Islet precursor cell (in vitro differentiated cells): ENCODE measurements at regions not wholly inside any gene's neighbourhood (a gene's known extent, or its start where the extent isn't known, plus 50 kb on each side); places are given as distances from the start of the nearest gene placed in this dataset.

Experiments
- DNase-seq: peaks from one replicate; pipeline ENCODE4 v3.0.0-alpha.2; 2018

DNA sequence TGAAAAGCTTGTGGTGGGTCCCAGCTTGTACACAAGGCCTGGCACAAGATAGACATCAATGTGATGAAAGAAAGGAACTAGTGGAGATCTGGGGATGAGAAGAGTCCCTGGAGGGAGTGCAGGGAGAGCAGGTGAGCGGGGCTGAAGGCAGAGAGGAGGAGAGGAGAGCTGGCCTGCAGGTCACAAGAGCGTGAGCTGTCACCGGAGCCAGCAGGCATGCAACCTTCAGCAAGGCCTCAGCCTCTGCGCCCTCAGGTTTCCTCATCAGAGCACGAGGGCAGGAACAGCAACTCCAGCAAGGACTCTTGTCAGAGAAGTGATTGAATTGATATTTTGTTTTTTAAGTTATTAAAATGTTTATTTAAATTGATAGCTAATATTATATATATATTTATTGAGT, 188.6 kb downstream of the CXCL12 start:
- DNase-seq, result no peak

DNA sequence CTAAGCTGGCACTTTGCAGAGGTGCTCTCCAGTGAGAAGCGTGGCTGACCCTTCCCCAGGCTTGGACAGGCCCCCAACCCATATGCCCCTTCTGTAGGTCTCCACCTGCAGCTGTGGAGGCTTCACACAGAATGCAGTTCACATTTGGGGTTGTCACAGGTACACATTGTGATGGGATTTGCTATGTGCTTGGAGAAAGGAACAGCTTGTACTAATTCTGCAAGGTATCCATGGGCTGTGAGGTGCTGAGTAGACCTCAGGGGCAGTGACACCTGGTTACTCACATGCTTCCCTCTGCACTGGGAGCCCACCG, 188.9 kb downstream of the CXCL12 start:
- peak; percentile 39 for DNase-seq

DNA sequence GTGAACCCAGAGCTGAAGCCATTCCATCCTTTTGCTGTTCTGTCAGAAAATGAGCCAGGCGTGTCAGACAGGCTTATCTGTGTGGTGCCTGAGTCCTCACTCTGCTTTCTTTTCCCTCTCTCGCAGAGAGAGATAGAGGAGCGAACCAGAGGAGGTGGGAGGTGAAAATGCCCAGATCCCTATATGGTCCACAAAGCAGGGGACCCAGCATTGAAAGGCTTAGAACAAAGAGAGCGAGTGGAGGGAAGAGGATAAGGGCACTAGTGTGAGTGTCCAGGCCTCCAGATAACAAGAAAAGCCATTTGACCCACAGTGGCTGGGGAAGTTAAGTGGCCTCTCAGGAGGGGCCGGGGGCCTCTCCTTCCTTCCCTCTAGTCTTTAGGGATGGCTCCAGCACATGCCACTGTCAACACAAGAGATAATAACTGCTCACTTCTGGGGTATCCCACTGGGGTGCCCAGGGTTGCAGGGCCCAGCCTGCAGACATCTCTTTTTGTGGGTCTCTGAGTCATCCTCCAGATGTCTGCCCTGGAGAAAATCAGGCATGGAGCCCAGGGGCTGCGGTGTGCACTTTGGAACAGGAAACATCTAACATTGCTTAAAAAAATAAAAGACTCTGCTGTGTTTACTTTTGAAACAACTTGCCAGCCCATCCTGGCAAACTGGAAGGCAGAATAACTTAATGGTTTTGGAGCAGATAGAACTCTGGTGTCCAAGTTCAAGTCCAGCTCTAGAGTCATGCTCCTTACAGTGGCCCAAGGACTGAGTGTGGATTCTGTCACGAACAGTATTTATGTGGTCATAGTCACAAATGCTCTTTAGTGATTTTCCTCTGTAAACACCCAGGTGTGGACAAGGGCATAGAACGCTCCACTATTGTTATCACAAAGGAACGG, 189.5 kb downstream of the CXCL12 start:
- DNase-seq, result peak; percentile 58

DNA sequence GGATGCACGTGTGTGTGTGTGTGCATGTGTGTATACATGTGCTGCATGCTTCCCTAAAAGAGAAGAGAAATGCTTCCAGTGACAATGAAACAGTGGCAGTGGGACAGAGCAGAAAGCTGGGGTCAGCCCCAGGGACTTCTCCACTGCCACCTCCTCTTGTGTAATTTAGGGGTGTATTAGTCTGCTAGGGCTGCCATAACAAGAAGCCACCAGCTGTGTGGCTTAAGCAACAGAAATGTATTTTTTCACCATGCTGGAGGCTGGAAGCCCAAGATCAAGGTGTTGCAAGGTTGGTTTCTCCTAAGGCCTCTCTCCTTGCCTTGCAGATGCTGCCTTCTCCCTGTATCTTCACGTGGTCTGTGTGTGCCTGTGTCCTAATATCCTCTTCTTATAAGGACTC, 190.5 kb downstream of the CXCL12 start:
- DNase-seq, result peak; percentile 35

DNA sequence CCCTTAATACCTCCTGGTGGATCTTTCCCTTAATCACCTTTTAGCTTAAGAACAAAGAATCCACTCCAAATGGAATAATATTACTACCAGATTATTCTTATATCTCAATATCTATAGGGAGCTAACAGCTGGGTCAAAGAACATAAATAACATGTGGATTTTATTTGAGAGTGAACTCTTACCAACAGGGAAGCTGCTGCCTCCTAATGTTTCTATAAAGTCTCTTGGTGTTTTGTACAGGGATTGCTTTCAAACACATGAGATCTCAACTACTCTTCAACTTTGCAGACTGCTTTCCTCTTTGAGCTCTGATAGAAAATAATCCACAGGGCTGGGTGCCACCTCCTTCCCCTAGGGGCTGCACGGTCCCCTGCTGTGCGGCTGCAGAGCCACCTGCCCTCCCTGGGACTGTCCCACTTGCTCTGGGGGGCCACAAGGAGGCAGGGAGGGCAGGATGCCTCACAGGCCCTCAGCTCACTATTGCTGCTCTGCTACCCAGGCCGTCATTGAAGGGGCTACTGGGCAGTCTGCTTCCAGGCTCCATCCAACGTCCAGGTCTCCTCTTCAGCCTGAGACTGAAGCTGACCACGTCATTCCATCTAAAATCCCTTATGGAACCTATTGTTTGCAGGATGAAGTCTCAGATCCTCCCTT, 191.2 kb downstream of the CXCL12 start:
- DNase-seq, result peak; percentile 22

DNA sequence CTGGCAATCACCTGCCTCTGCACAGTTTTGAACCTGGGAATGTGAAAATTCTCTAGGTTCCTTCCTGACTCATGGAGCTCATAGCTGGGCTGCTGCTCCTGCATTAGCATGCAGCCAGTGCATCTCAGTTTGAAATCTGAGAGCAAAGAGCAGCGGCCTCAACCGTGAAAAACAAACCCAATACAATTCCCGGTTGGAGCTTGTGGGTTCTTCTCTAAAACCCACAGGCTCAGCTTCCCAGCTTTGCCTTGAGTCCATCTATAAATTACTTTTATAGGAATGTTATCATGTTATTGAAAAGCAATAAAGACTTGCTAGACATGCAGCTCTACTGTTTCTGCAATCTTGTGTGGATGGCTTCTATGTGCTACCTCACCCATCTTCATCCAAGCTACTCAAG, 191.7 kb downstream of the CXCL12 start:
- DNase-seq, result no peak

DNA sequence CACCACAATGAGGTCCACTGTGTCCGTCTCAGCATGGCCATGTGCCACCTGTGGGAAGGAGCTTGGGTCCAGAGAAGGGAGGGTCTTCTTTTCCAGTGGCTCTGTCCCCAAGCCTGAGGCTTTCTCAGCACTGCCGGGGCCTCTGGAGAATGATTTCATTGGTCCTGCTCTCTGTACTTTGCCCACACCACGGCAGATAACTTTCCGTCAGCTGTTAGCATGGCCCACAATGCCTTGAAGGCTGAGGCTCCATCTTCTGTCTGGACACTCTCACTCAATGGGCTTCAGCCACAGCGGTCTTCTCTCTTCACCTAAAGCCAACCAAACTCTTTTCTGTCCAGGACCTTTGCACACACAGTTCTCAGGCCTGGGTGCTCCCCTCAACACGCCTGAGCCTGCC, 192.5 kb downstream of the CXCL12 start:
- DNase-seq, result no peak

DNA sequence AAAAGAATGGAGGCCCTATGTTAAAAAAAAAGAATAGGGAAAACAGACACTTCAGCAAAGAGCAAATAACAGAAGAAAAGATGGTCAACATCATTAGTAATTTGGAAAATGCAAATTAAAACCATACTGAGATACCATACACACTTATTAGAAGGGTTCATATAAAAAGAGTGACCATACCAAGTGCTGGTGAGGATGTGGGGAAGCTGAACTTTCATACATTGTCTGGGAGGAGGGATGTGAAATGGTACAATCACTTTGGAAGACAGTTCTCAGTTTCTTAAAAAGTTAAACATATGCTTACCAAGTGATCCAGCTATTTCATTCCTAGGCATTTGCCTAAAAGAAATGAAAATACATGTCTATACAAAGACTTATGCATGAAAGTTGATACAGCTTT, 194.4 kb downstream of the CXCL12 start:
- no peak for DNase-seq

DNA sequence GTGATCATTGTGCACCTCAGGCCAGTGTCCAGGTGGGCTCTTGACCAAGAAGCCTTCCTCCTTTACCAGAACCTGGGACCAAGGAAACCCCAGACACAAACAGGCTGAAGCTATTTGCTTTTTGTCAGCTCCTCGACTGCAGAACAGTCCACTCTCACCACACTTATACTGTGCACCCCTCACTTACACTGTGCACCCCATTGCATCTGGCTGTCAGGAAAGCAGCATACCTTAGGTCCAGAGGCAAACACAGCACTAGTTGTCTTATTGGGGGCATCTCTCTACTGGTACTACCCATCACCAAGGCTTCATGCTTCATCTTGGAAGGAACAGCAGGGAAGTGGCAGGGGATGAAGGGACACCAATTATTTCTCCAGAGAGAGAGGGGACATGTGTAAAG, 198.1 kb downstream of the CXCL12 start:
- no peak for DNase-seq

DNA sequence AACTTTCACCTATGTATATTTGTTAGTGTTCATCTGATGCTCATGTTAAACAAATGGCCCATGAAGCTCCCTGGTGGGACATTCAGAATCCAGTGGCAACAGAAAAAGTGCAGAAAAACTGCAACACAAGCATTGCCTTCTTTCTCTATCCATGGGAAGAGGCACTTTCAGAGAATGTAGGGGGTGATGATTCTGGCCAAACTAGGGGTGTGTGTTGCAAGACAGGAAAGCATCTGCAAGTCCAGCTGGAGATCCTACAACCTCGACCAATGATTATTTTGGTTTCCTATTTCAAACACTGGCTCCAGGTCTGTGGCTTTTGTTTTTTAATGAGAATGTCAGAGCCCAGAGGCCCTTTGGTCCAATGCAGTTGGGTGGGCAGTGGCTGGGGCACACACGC, 198.7 kb downstream of the CXCL12 start:
- no peak for DNase-seq

DNA sequence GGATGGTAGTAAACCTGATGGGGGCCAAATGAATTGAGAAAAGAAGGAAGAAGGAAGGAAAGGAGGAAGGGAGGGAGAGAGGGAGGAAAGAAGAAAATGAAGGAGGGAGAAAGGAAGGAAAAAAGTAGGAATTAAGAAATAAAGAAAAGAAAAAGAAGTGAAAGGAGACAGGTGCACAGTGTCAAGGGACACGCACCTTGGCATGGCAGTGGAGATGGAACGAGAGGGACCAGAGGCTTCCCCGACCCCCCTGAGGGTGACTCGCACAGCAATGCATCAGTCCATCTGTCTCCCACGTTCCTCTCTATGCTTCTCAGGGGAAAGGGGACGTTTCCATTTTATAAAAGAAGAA, 199.6 kb downstream of the CXCL12 start:
- DNase-seq, result no peak

DNA sequence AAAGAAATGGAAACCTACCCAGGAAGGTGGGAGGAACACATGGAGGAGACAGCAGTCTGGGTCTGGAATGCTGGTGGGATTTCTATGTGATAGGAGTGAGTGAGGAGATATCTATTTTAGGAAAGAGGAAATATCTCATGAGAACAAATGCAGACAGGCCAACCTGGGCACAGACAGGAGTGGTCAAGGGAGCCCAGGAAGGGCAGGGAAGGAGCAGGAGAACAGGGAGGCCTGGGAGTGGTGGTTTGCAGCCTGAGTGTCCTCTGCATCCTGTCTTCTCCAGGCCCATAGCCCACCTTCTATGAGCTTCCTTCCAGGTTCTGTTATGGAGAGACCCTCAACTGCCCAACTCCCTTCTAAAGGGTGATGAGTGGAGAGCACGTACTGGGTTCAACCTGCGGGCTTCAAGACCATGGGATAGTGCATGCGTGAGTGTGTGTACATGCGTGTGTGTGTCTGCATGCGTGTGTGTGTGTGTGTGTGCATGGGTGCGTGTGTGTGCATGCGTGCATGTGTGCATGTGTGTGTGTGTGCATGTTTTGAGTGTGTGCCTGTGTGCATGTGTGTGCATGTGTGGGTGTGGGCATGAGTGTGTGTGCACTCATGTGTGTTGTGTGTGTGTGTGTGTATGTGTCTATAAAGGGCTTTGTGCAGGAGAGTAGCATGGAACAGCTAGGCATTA, 200.1 kb downstream of the CXCL12 start:
- DNase-seq, result no peak

DNA sequence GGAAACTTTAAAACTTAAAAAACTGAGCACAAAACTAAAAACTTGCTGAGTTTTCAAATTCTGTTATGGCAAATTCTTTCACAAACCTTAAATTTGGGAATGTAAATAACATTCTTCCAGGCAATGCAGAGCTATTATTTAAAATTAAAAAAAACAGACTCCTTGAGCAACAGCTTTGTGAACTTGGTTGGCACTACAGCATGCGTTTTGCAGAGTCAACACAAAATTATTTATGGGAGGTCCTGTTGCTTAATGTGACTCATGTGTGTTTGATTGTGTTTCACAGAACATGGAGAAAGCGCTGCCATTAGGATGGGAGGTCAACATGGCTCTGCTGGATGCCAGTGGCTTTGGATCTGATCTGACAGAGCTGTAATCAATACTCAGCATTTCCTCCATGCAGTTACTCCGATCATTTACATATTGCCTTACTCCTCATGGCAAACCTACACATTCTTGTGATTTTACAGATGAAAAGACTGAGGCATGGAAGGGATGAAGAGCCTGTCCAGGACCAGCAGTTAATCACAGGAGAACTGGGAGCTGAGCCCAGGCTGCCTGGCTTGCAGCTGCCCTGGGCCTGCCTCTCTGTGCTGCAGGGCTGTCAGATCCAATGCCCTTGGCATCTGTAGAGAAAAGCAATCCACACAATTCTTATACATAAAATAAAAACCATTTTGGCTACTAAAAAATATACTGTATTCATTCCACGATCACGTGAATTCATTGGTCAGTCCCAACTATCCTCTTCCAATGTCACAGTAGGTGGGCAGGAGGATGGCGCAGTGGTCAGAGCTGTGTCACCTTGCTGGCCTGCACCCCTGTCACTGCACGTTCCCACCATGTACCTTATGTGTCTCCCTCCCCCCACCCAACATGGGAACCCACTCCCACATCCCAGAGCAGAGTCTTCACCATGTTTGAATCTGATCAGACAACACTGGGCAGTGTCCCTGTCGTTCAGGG, 200.9 kb downstream of the CXCL12 start:
- DNase-seq, result no peak

DNA sequence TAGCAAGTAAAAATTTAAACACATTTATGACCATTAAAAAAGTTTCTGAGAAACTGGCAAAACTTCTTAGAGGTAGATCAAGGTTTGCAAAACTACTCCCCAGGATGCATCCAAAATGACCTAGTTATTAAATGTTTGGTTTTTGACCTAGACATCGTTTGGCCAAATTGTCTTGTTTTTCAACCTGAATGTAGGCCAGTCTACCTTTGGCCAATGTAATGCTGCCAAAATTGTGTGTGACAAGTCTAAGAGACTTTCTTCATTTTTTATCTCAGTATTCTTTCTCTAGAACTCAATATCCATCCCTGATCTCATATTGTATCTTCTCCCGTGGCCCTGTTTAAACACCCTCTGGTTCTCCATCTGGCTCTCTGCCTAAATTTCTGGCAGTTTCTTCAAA, 202.0 kb downstream of the CXCL12 start:
- DNase-seq, result no peak

DNA sequence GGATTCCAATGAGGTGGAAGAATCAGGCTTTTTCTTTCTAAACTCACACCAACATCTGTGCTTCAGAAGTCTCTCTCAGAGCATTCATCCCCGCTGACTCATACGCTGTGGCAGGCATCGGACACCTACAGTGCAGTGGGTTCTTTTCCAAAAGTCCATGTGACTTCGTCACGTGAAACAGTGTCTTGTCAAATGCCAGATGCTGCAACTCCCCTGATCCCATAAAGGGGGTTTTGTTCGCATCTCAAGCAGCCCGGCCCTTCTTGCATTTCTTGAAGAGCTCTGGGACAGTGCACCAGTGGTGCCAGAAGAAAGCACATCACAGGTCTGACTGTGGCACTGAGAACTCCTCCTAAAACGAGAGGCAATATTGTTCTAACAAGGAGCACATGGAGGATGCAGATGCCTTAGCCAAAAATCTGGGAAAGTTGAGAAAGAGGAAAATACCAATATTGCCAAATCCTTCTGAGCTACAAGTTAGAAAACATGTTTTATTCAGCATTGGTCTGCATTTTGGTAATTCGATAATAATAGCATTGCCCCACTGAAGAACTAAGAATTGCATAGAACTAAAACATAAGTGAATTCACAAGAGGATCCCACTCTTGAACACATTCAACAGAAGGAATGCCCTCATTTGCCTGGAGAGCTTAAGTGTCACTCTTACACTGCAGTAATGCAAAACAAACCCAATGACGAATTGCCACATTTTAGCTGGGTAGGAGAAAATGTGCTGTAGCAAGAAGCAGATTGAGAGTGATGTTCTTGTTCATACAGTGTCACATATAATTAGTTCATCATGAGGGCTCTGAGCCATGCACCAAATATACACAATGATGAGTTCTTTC, 204.4 kb downstream of the CXCL12 start:
- DNase-seq, result peak; percentile 95

DNA sequence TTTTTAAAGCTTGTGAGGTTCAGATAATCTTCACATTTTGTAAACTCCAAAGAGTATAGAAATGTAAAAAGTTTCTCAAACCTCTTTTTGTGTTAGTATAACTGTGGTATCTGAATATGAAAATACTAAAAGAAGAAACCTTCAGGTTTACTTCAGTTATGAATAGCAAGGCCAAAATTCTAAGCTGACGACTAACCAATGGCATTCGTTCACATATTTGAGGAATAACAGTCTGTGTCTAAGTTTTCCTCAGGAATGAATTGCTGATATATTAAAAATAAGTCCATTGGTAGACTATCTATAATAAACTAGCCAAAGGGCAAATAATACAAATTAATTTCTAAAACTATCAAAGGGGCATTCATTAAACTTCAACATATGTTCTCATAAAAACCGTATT, 206.0 kb downstream of the CXCL12 start:
- no peak for DNase-seq

DNA sequence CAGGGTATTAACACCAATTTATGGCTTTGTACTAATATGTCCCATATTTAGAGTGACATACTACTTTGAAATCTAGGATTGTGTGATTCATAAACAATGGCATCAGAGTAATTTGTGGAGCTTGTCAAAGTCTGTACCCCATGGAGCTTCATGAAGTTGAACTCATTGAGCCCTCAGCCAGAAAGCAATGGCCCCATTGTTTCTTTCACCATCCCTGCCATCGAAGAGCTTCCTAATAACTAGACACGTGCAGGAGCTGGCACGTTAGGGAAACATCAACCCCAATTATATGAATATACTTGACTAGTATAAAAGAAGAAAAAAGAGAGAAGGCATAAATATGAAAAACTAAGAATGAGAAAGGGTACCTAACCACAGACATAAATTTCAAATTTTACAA, 206.6 kb downstream of the CXCL12 start:
- DNase-seq, result no peak

DNA sequence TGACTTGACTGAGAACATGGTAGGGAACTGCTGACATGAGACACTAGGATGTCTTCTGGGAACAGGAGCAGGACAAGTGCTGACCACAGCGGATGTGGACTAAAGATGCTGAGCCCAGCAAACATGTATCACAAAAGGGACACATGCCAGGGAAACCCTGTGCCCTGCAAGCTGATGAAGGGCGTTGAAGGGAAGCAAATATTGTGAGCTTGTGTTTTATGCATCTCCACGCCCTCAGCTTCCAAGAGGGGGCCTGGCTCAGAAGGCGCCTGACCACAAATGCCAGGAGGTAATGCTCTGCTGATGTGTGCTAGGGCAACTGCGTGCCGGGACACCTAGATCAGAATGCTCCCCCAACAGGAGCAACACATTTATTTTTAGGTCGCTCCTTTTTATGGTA, 207.3 kb downstream of the CXCL12 start:
- no peak for DNase-seq

DNA sequence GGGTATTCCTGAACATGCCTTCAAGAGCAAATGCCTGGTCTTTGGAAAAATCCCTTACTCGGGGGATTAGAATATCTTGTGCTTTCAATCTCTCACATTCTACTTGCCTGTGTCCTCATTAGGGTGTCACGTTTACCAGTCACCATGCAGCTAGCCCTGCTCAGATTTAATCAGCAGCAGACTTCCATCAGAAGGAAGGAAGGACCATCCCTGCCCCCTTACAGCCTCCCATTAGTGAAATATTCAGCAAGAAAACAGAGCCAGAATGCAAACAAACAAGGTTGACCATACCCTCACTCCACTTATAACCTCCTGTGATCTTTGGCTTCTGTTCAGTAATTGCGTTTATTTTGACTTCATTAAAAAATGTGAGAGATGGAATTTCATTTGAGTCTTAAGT, 208.6 kb downstream of the CXCL12 start:
- no peak for DNase-seq

DNA sequence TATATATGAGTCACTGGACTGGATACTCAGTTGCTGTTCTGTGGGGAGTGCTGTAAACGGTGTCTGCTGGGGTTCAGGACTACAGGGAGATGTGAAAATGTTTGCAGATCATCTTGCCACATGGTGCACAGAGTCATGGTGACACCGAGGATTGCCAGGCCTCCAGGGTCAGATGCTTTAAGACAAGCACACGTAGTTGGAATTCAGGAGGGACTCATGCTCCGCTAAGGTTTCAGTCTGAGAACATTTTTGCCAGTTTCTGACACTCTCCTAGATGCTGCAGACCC, 211.3 kb downstream of the CXCL12 start:
- no peak for DNase-seq

DNA sequence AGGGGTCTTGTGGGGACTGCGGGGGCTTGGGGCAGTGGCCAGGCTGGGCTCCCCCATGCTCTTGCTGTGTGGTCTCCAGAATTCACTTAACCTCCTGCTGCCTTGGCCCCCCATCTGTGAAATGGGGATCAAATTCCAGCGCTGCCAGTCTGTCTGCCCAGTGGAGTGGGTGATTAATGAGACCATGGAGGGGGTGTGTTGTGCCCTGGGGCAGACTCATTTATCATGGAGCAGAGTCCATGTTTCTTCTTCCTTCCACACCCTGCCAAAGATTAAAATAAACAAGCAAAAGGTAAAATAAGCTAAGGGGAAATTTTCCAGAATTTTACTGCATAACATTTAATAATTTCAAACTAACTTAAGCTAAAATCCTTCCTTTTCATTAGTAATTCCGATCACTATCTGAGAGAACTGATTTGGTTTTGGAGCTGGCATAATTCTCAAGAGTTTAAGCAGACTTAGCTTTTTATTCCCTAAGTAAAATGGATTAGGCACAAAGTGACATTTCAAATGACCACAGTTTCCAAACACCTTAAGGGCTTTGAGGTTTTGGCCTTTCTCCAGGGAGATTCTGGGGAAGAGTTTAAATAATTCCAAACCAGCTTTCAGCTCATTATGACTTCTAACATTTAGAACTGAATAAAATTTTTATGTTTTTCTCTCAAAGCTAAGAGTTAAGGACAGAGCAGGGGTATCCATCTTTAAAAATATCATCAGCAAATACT, 211.9 kb downstream of the CXCL12 start:
- no peak for DNase-seq

DNA sequence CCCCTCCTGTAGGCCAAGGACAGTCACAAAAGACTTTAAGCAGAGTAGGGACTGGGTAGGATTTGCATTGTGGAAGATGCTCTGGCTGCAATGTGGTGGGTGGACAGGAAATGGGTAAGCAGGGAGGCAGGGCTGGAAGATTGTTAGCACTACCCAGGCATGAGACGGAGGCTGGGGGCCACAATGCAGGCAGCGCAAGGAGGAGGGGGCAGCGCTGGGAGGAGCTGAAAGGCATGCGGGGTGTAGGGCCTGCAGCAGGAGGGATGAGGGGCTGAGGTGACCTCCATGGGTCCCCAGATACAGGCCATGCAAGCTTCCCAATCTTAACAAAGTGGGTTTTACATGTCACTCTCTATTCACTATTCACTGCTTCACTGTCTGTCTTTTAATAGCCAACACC, 213.1 kb downstream of the CXCL12 start:
- DNase-seq, result no peak
